Stimulated activated naive B cell treated with anti-CD40 and anti-IgM and Interleukin-4, amounts not matched to agents 10 μg/mL and 1 μg/mL and 100 μg/mL, for 72 hours (primary cell): ENCODE measurements at regions not wholly inside any gene's neighbourhood (a gene's known extent, or its start where the extent isn't known, plus 50 kb on each side); places are given as distances from the start of the nearest gene placed in this dataset.
"Not testable (repeated sequence)": the region's sequence is repeated elsewhere in the genome, so short reads cannot be mapped to it uniquely, and the experiment has no call there.

ENCODE experiments used
- ATAC-seq, 2 donors: fragments of 150-1000 bp; cut with Tn5 transposase; replicated peaks; 2 replicates each; pipeline ENCODE4 v1.10.0; 2021; ENCODE audit warnings: moderate library complexity in 1 of 2
- DNase-seq: peaks from one replicate; pipeline ENCODE4 v3.0.0; 2021
- H3K27ac Mint-ChIP-seq: one replicate; pipeline ENCODE4 v1.8.0; 2022; ENCODE audit warnings: mild to moderate bottlenecking, mixed read lengths
- H3K27me3 Mint-ChIP-seq, 2 donors: one replicate each; pipeline ENCODE4 v1.8.0; 2022; ENCODE audit warnings: mixed read lengths in 2 of 2
- H3K36me3 Mint-ChIP-seq, 2 donors: one replicate each; pipeline ENCODE4 v1.8.0; 2022; ENCODE audit warnings: mixed read lengths in 2 of 2, mild to moderate bottlenecking in 1 of 2
- H3K4me1 Mint-ChIP-seq, 2 donors: one replicate each; pipeline ENCODE4 v1.8.0; 2022; ENCODE audit warnings: mixed read lengths in 2 of 2, mild to moderate bottlenecking in 1 of 2
- H3K4me3 Mint-ChIP-seq, 2 donors: one replicate each; pipeline ENCODE4 v1.8.0; 2022; ENCODE audit warnings: mild to moderate bottlenecking in 2 of 2, mixed read lengths in 2 of 2, moderate library complexity in 1 of 2
- H3K9me3 Mint-ChIP-seq, 2 donors: one replicate each; pipeline ENCODE4 v1.8.0; 2022; ENCODE audit warnings: mixed read lengths in 2 of 2, mild to moderate bottlenecking in 1 of 2

DNA sequence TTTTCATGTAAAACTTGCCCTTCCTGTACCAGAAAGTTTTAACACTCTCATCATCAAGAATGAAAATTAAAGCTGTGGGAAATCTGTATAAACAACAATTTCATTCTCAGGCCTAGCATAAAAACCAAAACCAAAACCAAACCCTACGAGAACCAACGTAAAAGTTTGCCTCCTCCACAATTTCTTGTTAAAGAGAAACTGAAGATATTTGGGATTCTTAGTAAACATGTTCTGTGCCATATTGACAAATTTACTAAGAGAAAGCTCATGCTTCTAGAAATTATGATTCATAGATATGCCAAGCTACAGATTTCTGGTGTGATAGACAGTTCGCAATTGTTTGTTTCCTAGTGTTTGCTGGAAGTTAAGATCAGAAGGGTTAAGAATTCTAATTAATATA, 801.0 kb upstream of the NUDT12 start:
- H3K27me3 Mint-ChIP-seq = no peaks in the 10 kb centered on the region
- ATAC-seq = no peak
- H3K27ac Mint-ChIP-seq = no peak overlapping the region
- no peaks in the 10 kb centered on the region for H3K9me3 Mint-ChIP-seq
- H3K36me3 Mint-ChIP-seq = no peaks in the 10 kb centered on the region
- H3K4me3 Mint-ChIP-seq = no peak overlapping the region
- H3K4me1 Mint-ChIP-seq = no peaks in the 10 kb centered on the region
- DNase-seq = no peak

DNA sequence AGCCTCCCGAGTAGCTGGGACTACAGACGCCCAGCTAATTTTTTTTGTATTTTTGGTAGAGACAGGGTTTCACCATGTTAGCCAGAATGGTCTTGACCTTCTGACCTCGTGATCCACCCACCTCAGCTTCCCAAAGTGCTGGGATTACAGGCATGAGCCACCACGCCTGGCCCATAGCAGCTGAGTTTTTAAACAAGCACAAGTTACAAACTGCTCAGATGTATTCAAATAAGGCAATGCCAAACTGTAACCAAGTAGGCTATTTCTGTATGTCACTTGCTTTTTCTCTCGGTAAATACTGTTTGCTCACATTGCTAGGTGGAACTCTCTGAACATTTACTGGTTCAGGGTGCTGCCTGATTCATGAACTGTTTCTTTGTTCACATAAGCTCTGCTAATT, 799.3 kb upstream of the NUDT12 start:
- Mint-ChIP-seq H3K27me3 (no peaks in the 10 kb centered on the region), H3K4me1 (no peaks in the 10 kb centered on the region), H3K4me3 (no peak overlapping the region), H3K9me3 (no peaks in the 10 kb centered on the region), H3K36me3 (no peaks in the 10 kb centered on the region), H3K27ac (no peak overlapping the region)
- DNase-seq = no peak
- ATAC-seq = no peak

DNA sequence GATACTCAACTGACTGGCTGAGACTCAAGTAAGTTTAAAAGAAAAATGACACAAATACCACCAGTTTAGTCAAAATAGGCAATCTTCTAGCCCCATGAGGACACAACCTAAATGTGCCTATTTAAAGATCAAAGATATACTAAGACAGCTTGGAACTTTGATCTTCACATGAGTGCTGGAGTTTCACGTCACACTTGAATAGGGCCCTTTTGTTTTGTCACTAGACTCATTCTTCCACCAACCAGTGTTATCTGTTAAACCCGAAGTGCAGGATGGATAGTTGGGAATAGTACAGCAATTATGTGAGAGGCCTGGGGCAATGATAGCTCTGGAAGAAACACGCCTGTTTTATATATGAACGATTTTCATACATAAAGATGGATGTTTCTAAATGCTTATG, 792.8 kb upstream of the NUDT12 start:
- Mint-ChIP-seq H3K36me3 (no peaks in the 10 kb centered on the region), H3K4me1 (no peaks in the 10 kb centered on the region), H3K4me3 (no peak overlapping the region), H3K27me3 (no peaks in the 10 kb centered on the region), H3K27ac (no peak overlapping the region), H3K9me3 (no peaks in the 10 kb centered on the region)
- no peak for DNase-seq
- no peak for ATAC-seq

DNA sequence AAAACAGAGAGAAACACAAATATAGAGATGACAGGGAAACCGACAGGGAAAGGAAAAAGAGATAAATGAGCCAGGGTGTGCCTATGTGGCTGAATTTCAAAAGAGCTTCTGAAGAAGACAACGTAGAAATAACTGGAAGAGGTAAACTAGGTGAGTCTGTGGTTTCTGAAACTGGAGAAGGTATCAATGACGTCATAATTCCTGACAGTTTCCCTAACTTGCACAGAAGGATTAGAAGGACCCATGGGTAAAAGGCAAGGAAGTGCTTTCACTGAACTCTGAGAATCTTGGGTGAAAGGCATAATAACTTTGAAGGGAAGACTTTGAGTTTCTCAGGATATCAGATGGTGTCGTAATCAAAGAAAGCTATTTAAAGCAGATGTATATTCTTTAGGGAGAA, 790.8 kb upstream of the NUDT12 start:
- no peak for DNase-seq
- Mint-ChIP-seq H3K4me1 (no peaks in the 10 kb centered on the region), H3K4me3 (no peak overlapping the region), H3K9me3 (no peaks in the 10 kb centered on the region), H3K27me3 (no peaks in the 10 kb centered on the region), H3K36me3 (no peaks in the 10 kb centered on the region), H3K27ac (no peak overlapping the region)
- ATAC-seq = no peak

DNA sequence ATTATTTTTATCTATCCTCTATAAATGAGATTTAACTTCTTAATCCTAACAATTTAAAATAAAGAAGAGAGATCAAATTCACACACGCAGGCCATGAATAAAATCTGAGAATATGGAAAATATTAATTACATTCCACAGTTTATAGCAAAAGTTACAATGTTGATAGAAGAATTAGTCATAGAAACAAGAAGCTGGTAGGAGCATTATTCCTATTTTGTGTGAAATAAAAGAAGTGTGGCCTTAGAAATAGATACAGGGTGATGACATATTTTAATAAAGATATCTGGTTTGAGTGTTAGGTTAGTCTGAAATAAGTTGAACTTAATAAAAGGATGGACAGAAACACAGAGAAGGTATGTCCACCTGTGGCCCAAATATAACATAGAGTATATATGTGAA, 790.4 kb upstream of the NUDT12 start:
- DNase-seq = no peak
- H3K4me3 Mint-ChIP-seq = no peak overlapping the region
- ATAC-seq = no peak
- no peaks in the 10 kb centered on the region for H3K27me3 Mint-ChIP-seq
- no peaks in the 10 kb centered on the region for H3K9me3 Mint-ChIP-seq
- no peaks in the 10 kb centered on the region for H3K36me3 Mint-ChIP-seq
- no peak overlapping the region for H3K27ac Mint-ChIP-seq
- no peaks in the 10 kb centered on the region for H3K4me1 Mint-ChIP-seq

DNA sequence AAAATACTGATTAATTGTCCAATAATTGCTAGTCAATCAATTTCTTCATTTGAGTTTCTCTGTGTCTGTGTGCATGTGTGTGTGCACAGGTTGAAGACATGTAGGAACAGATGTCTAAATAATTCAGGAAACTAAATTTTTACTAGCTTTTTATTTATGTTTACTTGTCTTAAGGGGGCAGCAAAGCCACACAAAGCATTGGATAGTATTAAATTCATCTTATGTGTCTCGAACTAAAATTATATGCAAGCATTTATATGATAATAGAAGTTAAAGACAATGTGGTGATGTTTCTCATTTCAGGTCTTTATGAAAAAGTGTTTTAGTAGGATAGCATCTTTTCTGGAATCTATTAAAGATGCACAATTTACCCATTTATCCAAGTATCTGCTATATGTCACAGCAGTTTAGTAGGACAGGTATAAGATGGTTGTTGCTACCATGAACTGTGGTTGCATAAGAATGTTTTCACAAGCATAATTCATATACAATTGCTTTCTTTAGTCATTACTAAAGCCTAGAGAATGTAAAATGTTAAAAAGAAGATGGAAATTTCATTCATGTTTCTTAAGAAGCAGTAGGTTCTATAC, 784.6 kb upstream of the NUDT12 start:
- DNase-seq (no peak), ATAC-seq (no peak)
- H3K9me3 Mint-ChIP-seq = no peaks in the 10 kb centered on the region
- no peaks in the 10 kb centered on the region for H3K27me3 Mint-ChIP-seq
- H3K27ac Mint-ChIP-seq = no peak overlapping the region
- H3K4me3 Mint-ChIP-seq = no peak overlapping the region
- no peaks in the 10 kb centered on the region for H3K4me1 Mint-ChIP-seq
- H3K36me3 Mint-ChIP-seq = no peaks in the 10 kb centered on the region

DNA sequence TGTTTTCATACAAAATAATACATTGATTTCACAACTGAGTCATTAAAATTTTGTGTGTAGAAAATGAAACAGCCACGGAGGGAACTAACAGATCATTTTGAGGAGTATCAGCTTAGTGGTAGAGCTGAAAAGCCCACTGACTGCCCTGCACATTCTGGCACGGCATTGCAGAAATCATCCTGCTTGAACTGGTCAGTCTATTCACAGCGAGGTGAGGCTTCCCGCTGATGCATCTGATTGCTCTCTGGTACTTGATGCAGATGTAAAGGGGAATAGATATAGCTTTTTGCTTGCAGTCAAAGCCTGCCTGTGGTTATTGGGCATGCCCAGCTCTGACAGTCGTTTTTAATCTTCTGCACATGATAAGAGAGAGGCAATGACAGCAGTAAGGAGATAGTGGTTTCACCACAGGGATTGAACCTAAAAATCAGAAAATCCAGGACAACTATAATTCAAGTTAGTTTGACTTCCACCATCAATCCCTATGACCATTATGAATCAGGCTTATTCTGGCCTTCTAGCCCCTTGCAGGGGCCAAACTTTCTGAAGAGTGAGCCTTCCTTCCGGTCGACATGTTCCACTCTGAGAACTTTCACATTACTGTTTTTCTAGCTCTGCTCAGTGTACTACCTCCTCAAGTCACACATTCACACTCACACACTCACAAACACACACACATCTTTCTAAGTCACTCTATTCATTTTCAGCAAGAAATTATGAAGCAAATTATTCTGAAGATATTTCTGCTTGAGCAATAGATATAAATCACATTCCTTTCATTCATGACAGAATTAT, 782.8 kb upstream of the NUDT12 start:
- Mint-ChIP-seq H3K27ac (no peak overlapping the region), H3K36me3 (no peaks in the 10 kb centered on the region), H3K9me3 (no peaks in the 10 kb centered on the region), H3K4me1 (no peaks in the 10 kb centered on the region), H3K27me3 (no peaks in the 10 kb centered on the region), H3K4me3 (no peak overlapping the region)
- ATAC-seq = no peak
- DNase-seq = no peak

DNA sequence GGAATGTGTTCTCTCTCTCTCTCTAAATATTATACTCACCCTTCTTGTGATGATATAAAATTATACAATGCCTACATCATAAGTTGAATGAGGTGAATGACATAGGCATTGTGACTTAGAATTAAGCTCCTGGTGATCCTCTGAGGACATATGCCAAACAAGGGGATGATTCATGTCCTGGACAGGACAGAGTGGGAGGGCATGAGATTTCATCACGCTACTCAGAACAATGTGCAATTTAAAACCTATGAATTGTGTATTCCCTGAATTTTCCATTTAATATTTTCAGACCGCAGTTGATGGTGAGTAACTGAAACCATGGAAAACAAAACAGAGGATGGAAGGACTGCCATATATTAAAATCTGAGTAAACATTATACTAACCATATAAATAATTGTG, 782.2 kb upstream of the NUDT12 start:
- Mint-ChIP-seq H3K9me3 (no peaks in the 10 kb centered on the region), H3K27me3 (no peaks in the 10 kb centered on the region), H3K4me1 (no peaks in the 10 kb centered on the region), H3K27ac (no peak overlapping the region), H3K36me3 (no peaks in the 10 kb centered on the region), H3K4me3 (no peak overlapping the region)
- ATAC-seq = no peak
- DNase-seq = no peak

DNA sequence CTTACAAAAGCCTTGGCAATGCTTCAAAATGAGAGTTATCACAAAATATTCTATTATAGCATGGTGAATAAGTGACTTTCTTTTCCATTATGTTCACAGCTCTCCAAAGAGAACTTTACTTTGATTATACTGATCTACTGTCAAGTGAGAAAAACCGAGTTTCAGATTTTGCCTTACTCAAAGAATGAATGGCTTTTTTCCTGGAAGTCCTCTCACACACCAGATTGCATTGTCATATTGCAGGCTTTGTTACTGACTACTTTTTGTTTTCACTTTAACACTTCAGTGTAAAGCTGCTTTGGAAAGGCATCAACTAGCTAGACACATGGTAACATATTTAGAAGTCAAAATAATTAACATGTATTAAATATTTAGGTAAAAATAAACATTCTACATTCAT, 765.2 kb upstream of the NUDT12 start:
- Mint-ChIP-seq H3K36me3 (no peaks in the 10 kb centered on the region), H3K4me1 (no peaks in the 10 kb centered on the region)

DNA sequence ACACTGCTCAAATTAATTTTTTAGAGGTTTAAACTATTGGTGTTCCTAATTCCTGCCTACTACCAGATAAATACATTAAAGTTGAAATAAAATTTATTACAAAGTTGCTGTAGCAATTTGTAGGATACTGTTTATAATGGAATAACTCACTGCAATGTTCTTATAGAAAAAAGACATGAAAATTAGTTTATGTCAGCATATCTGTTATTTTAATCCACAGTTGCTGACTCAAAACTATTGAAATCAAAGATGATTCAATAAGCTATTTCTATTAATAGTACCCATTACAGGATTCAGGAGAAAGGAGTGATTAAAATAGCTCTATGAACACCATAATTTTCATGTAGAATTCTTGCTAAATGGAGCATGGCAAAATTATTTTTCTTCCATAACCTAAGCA, 764.4 kb upstream of the NUDT12 start:
- H3K4me1 Mint-ChIP-seq = no peaks in the 10 kb centered on the region
- no peaks in the 10 kb centered on the region for H3K36me3 Mint-ChIP-seq
- no peaks in the 10 kb centered on the region for H3K27me3 Mint-ChIP-seq
- peaks cover 0 to 7% of the 10 kb centered on the region in 2 donors for H3K9me3 Mint-ChIP-seq
- DNase-seq (no peak), ATAC-seq (no peak)
- H3K4me3 Mint-ChIP-seq = no peak overlapping the region
- no peak overlapping the region for H3K27ac Mint-ChIP-seq

More for the DNA sequence above, 765.2 kb upstream of the NUDT12 start:
- ATAC-seq = no peak
- no peak overlapping the region for H3K4me3 Mint-ChIP-seq
- no peak overlapping the region for H3K27ac Mint-ChIP-seq
- H3K27me3 Mint-ChIP-seq = no peaks in the 10 kb centered on the region
- peaks cover 5 to 7% of the 10 kb centered on the region in 2 donors for H3K9me3 Mint-ChIP-seq
- DNase-seq = no peak

DNA sequence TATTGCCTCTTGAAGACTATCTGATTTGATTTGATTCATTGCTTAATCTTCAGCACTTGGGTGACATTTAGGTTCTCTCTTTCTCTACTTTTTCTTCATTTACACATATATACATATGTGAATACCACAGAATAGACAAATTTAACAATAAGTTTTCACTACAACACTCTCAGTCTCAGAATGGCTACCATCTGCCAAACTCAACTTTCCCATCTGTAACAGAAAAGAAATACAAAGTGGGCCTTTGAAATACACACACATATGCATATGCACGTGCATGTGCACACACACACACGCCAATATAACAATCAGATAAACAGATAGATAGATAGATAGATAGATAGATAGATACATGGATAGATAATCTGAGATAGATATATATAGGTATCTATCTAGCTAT, 762.8 kb upstream of the NUDT12 start:
- Mint-ChIP-seq H3K4me3 (no peak overlapping the region), H3K9me3 (peaks cover 0 to 3% of the 10 kb centered on the region in 2 donors), H3K27ac (no peak overlapping the region), H3K36me3 (no peaks in the 10 kb centered on the region), H3K27me3 (no peaks in the 10 kb centered on the region), H3K4me1 (no peaks in the 10 kb centered on the region)
- ATAC-seq (no peak), DNase-seq (no peak)

DNA sequence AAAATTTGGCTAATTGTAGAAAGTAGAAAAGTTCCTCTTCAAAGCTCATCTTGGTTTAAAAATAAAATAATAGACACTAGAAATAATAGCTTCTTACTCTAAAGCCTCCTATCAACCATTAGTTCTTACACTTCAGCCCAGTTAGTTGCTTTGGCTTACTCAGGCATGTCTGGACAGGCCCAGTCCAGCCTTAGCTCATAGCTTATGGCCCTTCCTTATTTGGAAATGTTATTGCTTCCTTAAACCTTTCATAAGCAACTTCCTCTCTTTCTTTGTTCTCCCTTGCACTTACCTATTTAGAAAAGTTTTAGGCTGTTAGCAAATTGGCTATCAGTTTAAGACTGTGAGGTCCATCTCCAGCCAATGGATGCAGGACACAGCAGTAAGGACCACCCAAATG, 754.1 kb upstream of the NUDT12 start:
- H3K27ac Mint-ChIP-seq, H3K4me3 Mint-ChIP-seq, ATAC-seq, H3K36me3 Mint-ChIP-seq, H3K4me1 Mint-ChIP-seq, H3K27me3 Mint-ChIP-seq, DNase-seq, H3K9me3 Mint-ChIP-seq: not testable (repeated sequence)

DNA sequence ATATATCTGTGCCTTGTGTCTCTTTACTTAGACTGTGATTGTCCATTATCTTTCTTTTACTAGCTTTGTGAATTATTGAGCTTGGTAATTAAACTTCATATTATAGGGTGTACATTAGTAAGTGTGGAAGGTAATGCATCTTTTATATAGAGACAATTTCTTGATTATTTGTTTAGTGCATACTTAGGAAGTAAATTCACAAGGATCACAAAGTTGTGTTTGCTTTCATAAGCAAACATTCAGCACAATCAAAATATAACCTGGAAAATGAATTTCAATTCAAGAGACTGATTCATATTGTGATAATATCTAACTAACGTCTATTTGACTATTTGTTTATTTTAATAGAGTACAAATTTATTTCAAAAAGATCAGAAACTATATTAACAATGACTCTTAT, 749.9 kb upstream of the NUDT12 start:
- ATAC-seq = no peak
- DNase-seq = no peak
- H3K4me1 Mint-ChIP-seq = no peaks in the 10 kb centered on the region
- no peaks in the 10 kb centered on the region for H3K36me3 Mint-ChIP-seq
- H3K27ac Mint-ChIP-seq = no peak overlapping the region
- no peak overlapping the region for H3K4me3 Mint-ChIP-seq
- H3K27me3 Mint-ChIP-seq = no peaks in the 10 kb centered on the region
- peaks cover 0 to 2% of the 10 kb centered on the region in 2 donors for H3K9me3 Mint-ChIP-seq

DNA sequence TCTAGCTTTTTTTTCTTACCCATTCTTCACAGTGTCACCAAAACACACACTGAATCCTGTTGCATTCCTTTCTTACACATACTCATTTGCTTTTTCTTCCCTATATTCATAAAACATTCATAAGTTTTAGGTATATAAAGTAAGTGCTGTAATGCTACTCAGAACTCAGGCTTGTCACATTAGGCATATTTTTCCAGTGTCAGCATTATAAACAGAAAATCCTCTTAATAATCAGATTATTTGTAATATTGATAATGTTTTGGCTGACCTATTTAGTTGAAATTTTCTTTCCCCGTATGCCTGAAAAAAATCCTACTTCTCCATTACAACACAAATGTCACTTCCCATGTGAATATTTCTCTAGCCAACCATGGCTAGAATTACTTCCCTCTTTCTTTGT, 743.0 kb upstream of the NUDT12 start:
- H3K9me3 Mint-ChIP-seq = peaks cover 0 to 3% of the 10 kb centered on the region in 2 donors
- no peak overlapping the region for H3K4me3 Mint-ChIP-seq
- H3K4me1 Mint-ChIP-seq = no peaks in the 10 kb centered on the region
- ATAC-seq (no peak), DNase-seq (no peak)
- H3K36me3 Mint-ChIP-seq = no peaks in the 10 kb centered on the region
- no peak overlapping the region for H3K27ac Mint-ChIP-seq
- no peaks in the 10 kb centered on the region for H3K27me3 Mint-ChIP-seq

DNA sequence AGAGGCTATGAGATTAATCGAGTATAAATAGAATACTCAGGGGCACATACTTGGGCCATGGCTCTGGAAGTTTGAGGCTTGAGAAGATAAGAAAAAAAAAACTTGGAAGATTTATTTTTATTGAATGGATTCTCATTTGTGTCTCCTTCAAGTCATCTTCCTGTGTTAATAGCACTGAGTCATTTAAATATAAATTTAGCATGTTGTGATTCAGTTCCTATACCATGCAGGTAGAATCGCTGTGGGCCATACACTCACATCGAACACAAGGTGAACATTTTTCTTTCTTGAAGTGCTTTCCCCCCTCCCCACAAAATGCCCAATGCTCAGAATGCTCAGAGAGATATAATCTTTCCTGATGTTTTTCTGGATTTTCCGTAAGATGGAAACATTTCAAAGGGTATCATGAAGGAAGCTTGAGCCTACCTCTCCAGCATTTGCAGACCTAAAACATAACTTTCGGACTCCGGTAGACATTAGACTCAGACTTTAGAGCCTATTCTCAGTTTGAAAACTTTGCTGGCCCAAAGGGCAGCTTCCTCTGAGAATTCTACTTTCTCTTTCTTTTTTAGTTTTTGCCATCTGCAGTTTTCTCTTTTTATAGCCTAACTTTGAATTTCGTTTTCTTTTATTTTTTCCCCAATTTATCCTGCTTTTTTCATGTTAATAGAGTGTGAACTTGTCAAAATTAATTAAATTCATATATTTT, 737.6 kb upstream of the NUDT12 start:
- Mint-ChIP-seq H3K36me3 (no peaks in the 10 kb centered on the region), H3K27me3 (no peaks in the 10 kb centered on the region), H3K4me1 (no peaks in the 10 kb centered on the region), H3K4me3 (no peak overlapping the region), H3K9me3 (peaks cover 0 to 8% of the 10 kb centered on the region in 2 donors), H3K27ac (no peak overlapping the region)
- ATAC-seq (no peak), DNase-seq (no peak)
